GM21786 (cell line): ENCODE measurements at regions not wholly inside any gene's neighbourhood (a gene's known extent, or its start where the extent isn't known, plus 50 kb on each side); places are given as distances from the start of the nearest gene placed in this dataset.
A peak's percentile ranks its signal among the peaks of the same experiment; 100 is the strongest.
"Not testable (repeated sequence)": the region's sequence is repeated elsewhere in the genome, so short reads cannot be mapped to it uniquely, and the experiment has no call there.

Experiments used
- ATAC-seq: cut with Tn5 transposase; IDR thresholded peaks from one replicate; pipeline ENCODE4 v1.9.1; 2021; ENCODE audit not compliant: unreplicated experiment

- no peak for ATAC-seq
Observed at GRCh38 chr4:136009258-136009832, 1522.9 kb downstream of the PCDH18 start.

GRCh38 chr4:136007991-136008390 is 1524.3 kb downstream of the PCDH18 start:
- no peak for ATAC-seq

- no peak for ATAC-seq
Observed at GRCh38 chr4:136002316-136002715, 1530.0 kb downstream of the PCDH18 start.

- no peak for ATAC-seq
Observed at GRCh38 chr4:136001791-136002190, 1530.5 kb downstream of the PCDH18 start.

GRCh38 chr4:136000246-136000645 is 1532.0 kb downstream of the PCDH18 start:
- ATAC-seq: no peak

- ATAC-seq: no peak
Observed at GRCh38 chr4:135994360-135994759, 1537.9 kb downstream of the PCDH18 start.

- ATAC-seq: no peak
Observed at GRCh38 chr4:135976860-135977259, 1555.4 kb downstream of the PCDH18 start.

- ATAC-seq: peak; percentile 68
Observed at GRCh38 chr4:135966936-135967335, 1565.4 kb downstream of the PCDH18 start.

GRCh38 chr4:135963009-135963408 is 1569.3 kb downstream of the PCDH18 start:
- no peak for ATAC-seq

GRCh38 chr4:135949931-135950330 is 1582.4 kb downstream of the PCDH18 start:
- no peak for ATAC-seq

- no peak for ATAC-seq
Observed at GRCh38 chr4:135948797-135949196, 1583.5 kb downstream of the PCDH18 start.

GRCh38 chr4:135941671-135942070 is 1590.6 kb downstream of the PCDH18 start:
- no peak for ATAC-seq

GRCh38 chr4:135934026-135934425 is 1598.3 kb downstream of the PCDH18 start:
- no peak for ATAC-seq

GRCh38 chr4:135927651-135928050 is 1604.6 kb downstream of the PCDH18 start:
- no peak for ATAC-seq

- ATAC-seq: no peak
Observed at GRCh38 chr4:135921081-135921480, 1611.2 kb downstream of the PCDH18 start.

- no peak for ATAC-seq
Observed at GRCh38 chr4:135917011-135917410, 1615.3 kb downstream of the PCDH18 start.

GRCh38 chr4:135900956-135901355 is 1631.3 kb downstream of the PCDH18 start:
- ATAC-seq: no peak

- ATAC-seq: not testable (repeated sequence)
Observed at GRCh38 chr4:135864304-135864703, 1662.7 kb upstream of the PABPC4L start.

- no peak for ATAC-seq
Observed at GRCh38 chr4:135840781-135841180, 1639.2 kb upstream of the PABPC4L start.

- ATAC-seq: no peak
Observed at GRCh38 chr4:135839712-135840111, 1638.1 kb upstream of the PABPC4L start.

- no peak for ATAC-seq
Observed at GRCh38 chr4:135838889-135839288, 1637.3 kb upstream of the PABPC4L start.

- ATAC-seq: no peak
Observed at GRCh38 chr4:135834471-135834870, 1632.9 kb upstream of the PABPC4L start.

- no peak for ATAC-seq
Observed at GRCh38 chr4:135833529-135833928, 1631.9 kb upstream of the PABPC4L start.
